Trophoblast cell (in vitro differentiated cells and primary cell): ENCODE measurements at regions not wholly inside any gene's neighbourhood (a gene's known extent, or its start where the extent isn't known, plus 50 kb on each side); places are given as distances from the start of the nearest gene placed in this dataset.

ENCODE experiments used
- DNase-seq, 2 donors: peaks; one replicate each; pipeline ENCODE4 v3.0.0-alpha.2; 2016
- H2AFZ ChIP-seq: 2 replicates; pipeline ENCODE4 v1.6.1; 2013; ENCODE audit warnings: low read length, moderate library complexity, mild to moderate bottlenecking; ENCODE audit not compliant: insufficient read depth, poor library complexity
- H2AK5ac ChIP-seq: 2 replicates; pipeline ENCODE4 v1.6.1; 2013; ENCODE audit warnings: mild to moderate bottlenecking, low read length
- H2BK120ac ChIP-seq: 2 replicates; pipeline ENCODE4 v1.6.1; 2013; ENCODE audit warnings: low read length, mild to moderate bottlenecking, moderate library complexity; ENCODE audit not compliant: insufficient read depth, poor library complexity
- H2BK12ac ChIP-seq: 2 replicates; pipeline ENCODE4 v1.6.1; 2013; ENCODE audit warnings: mild to moderate bottlenecking, low read length, moderate library complexity
- H2BK5ac ChIP-seq: 2 replicates; pipeline ENCODE4 v1.6.1; 2013; ENCODE audit warnings: low read length, low read depth, moderate library complexity, mild to moderate bottlenecking; ENCODE audit not compliant: poor library complexity
- H3K14ac ChIP-seq: 2 replicates; pipeline ENCODE4 v1.6.1; 2013; ENCODE audit warnings: mild to moderate bottlenecking, low read length
- H3K18ac ChIP-seq: 2 replicates; pipeline ENCODE4 v1.6.1; 2013; ENCODE audit warnings: mild to moderate bottlenecking, low read length
- H3K23ac ChIP-seq: 2 replicates; pipeline ENCODE4 v1.6.1; 2013; ENCODE audit warnings: low read length
- H3K27ac ChIP-seq: 2 replicates; pipeline ENCODE4 v1.5.1; 2013; ENCODE audit warnings: low read depth, mild to moderate bottlenecking, inconsistent platforms, low read length, moderate library complexity
- H3K27me3 ChIP-seq: 2 replicates; pipeline ENCODE4 v1.6.1; 2013; ENCODE audit warnings: inconsistent platforms, mild to moderate bottlenecking, low read length, moderate library complexity; ENCODE audit not compliant: insufficient read depth
- H3K36me3 ChIP-seq, 2 experiments: 1 replicate in 1 of 2; 2 replicates in 1 of 2; pipeline ENCODE4 v1.6.1; 2013; ENCODE audit warnings: low read length in 2 of 2, mild to moderate bottlenecking in 2 of 2, moderate library complexity in 1 of 2; ENCODE audit not compliant: insufficient read depth in 2 of 2, control insufficient read depth in 1 of 2
- H3K4ac ChIP-seq: 2 replicates; pipeline ENCODE4 v1.6.1; 2013; ENCODE audit warnings: low read depth, mild to moderate bottlenecking, low read length, moderate library complexity
- H3K4me1 ChIP-seq, 2 experiments: 1 replicate in 1 of 2; 2 replicates in 1 of 2; pipeline ENCODE4 v1.6.1; 2013; ENCODE audit warnings: low read length in 2 of 2, mild to moderate bottlenecking in 2 of 2, moderate library complexity in 1 of 2; ENCODE audit not compliant: insufficient read depth in 2 of 2, control insufficient read depth in 1 of 2
- H3K4me2 ChIP-seq: 2 replicates; pipeline ENCODE4 v1.6.1; 2013; ENCODE audit warnings: inconsistent platforms, mild to moderate bottlenecking, low read length, moderate library complexity
- H3K4me3 ChIP-seq: 2 replicates; pipeline ENCODE4 v1.5.1; 2013; ENCODE audit warnings: mild to moderate bottlenecking, low read depth, low read length, inconsistent platforms
- H3K79me1 ChIP-seq: one replicate; pipeline ENCODE4 v1.6.1; 2013; ENCODE audit warnings: low read length
- H3K79me2 ChIP-seq: 2 replicates; pipeline ENCODE4 v1.6.1; 2013; ENCODE audit warnings: low read length, mild to moderate bottlenecking; ENCODE audit not compliant: control insufficient read depth, insufficient read depth, poor library complexity
- H3K9ac ChIP-seq: 2 replicates; pipeline ENCODE4 v1.6.1; 2013; ENCODE audit warnings: mild to moderate bottlenecking, low read length
- H3K9me3 ChIP-seq: 2 replicates; pipeline ENCODE4 v1.6.1; 2013; ENCODE audit warnings: low read depth, mild to moderate bottlenecking, control low read depth, inconsistent platforms, low read length; ENCODE audit not compliant: insufficient read depth
- H4K12ac ChIP-seq: 2 replicates; pipeline ENCODE4 v1.6.1; 2013; ENCODE audit warnings: low read depth, mild to moderate bottlenecking, low read length, moderate library complexity
- H4K8ac ChIP-seq: 2 replicates; pipeline ENCODE4 v1.6.1; 2013; ENCODE audit warnings: low read depth, mild to moderate bottlenecking, low read length, moderate library complexity
- H4K91ac ChIP-seq: one replicate; pipeline ENCODE4 v1.6.1; 2013; ENCODE audit warnings: low read depth, mild to moderate bottlenecking, low read length, moderate library complexity
- WGBS: extraction: QIAGEN DNeasy Blood & Tissue Kit; methylation state at CpG from one replicate; pipeline ENCODE4 v1.1.7; 2013; ENCODE audit warnings: missing lambda C conversion rate; ENCODE audit not compliant: insufficient read length, insufficient coverage; ENCODE audit errors: extremely low coverage; 5-methylcytosine and 5-hydroxymethylcytosine counted together

- H2BK5ac ChIP-seq, result no peak overlapping the region
- no CpG with 5 or more reads among the region's 4 CpGs for WGBS
Observed at GRCh38 chr16:59305850-59306249, 571.7 kb upstream of the GOT2 start.

GRCh38 chr16:59296888-59297287, 562.8 kb upstream of the GOT2 start:
- Histone ChIP-seq H3K4me1 (no peaks in the 10 kb centered on the region), H2BK120ac (no peak overlapping the region), H4K12ac (no peak overlapping the region), H3K79me2 (no peaks in the 10 kb centered on the region), H3K27me3 (no peaks in the 10 kb centered on the region), H3K4ac (no peak overlapping the region), H3K23ac (no peak overlapping the region), H3K4me3 (no peak overlapping the region), H3K4me2 (no peak overlapping the region), H3K9ac (no peak overlapping the region), H3K27ac (no peak overlapping the region), H2AFZ (no peak overlapping the region), H3K79me1 (no peaks in the 10 kb centered on the region), H3K18ac (no peak overlapping the region), H3K36me3 (no peaks in the 10 kb centered on the region), H3K9me3 (no peaks in the 10 kb centered on the region), H2BK5ac (no peak overlapping the region), H2BK12ac (no peak overlapping the region), H4K8ac (no peak overlapping the region), H2AK5ac (no peak overlapping the region), H4K91ac (no peak overlapping the region), H3K14ac (no peak overlapping the region)
- WGBS, result no CpG with 5 or more reads among the region's 5 CpGs
- DNase-seq, result no peak

More at GRCh38 chr16:59305850-59306249, 571.7 kb upstream of the GOT2 start:
- Histone ChIP-seq H2BK120ac (no peak overlapping the region), H2AFZ (no peak overlapping the region), H3K4me1 (no peaks in the 10 kb centered on the region), H3K79me2 (no peaks in the 10 kb centered on the region), H3K27me3 (no peaks in the 10 kb centered on the region), H3K4me3 (no peak overlapping the region), H3K36me3 (no peaks in the 10 kb centered on the region), H4K8ac (no peak overlapping the region), H3K23ac (no peak overlapping the region), H3K9ac (no peak overlapping the region), H2BK12ac (no peak overlapping the region), H4K91ac (no peak overlapping the region), H3K27ac (no peak overlapping the region), H3K4ac (no peak overlapping the region), H3K18ac (no peak overlapping the region), H3K9me3 (no peaks in the 10 kb centered on the region), H3K79me1 (no peaks in the 10 kb centered on the region), H2AK5ac (no peak overlapping the region), H3K4me2 (no peak overlapping the region), H3K14ac (no peak overlapping the region), H4K12ac (no peak overlapping the region)
- no peak for DNase-seq

GRCh38 chr16:59295993-59296736, 562.0 kb upstream of the GOT2 start:
- H3K23ac ChIP-seq, result no peak overlapping the region
- H2BK120ac ChIP-seq, result no peak overlapping the region
- H3K9me3 ChIP-seq, result no peaks in the 10 kb centered on the region
- no peak overlapping the region for H3K9ac ChIP-seq
- no peak overlapping the region for H3K4me2 ChIP-seq
- no peak for DNase-seq
- H3K4me3 ChIP-seq, result no peak overlapping the region
- H3K18ac ChIP-seq, result no peak overlapping the region
- no peak overlapping the region for H2AK5ac ChIP-seq
- no peak overlapping the region for H4K12ac ChIP-seq
- no peak overlapping the region for H3K4ac ChIP-seq
- no CpG with 5 or more reads among the region's 5 CpGs for WGBS
- H3K36me3 ChIP-seq, result no peaks in the 10 kb centered on the region
- H3K79me1 ChIP-seq, result no peaks in the 10 kb centered on the region
- H2BK5ac ChIP-seq, result no peak overlapping the region
- no peak overlapping the region for H4K8ac ChIP-seq
- H2AFZ ChIP-seq, result no peak overlapping the region
- no peak overlapping the region for H3K27ac ChIP-seq
- H3K27me3 ChIP-seq, result no peaks in the 10 kb centered on the region
- H3K4me1 ChIP-seq, result no peaks in the 10 kb centered on the region
- H2BK12ac ChIP-seq, result no peak overlapping the region
- H3K14ac ChIP-seq, result no peak overlapping the region
- no peaks in the 10 kb centered on the region for H3K79me2 ChIP-seq
- no peak overlapping the region for H4K91ac ChIP-seq

GRCh38 chr16:59295474-59295873, 561.4 kb upstream of the GOT2 start:
- H3K4me3 ChIP-seq, result no peak overlapping the region
- H2AFZ ChIP-seq, result no peak overlapping the region
- H3K36me3 ChIP-seq, result no peaks in the 10 kb centered on the region
- H2BK12ac ChIP-seq, result no peak overlapping the region
- no peaks in the 10 kb centered on the region for H3K27me3 ChIP-seq
- no peak overlapping the region for H3K14ac ChIP-seq
- H3K9ac ChIP-seq, result no peak overlapping the region
- H3K4me2 ChIP-seq, result no peak overlapping the region
- no peak overlapping the region for H2BK5ac ChIP-seq
- no peak overlapping the region for H3K4ac ChIP-seq
- no peak overlapping the region for H4K12ac ChIP-seq
- DNase-seq, result no peak
- no peak overlapping the region for H4K91ac ChIP-seq
- H3K9me3 ChIP-seq, result no peaks in the 10 kb centered on the region
- no peak overlapping the region for H3K18ac ChIP-seq
- no peaks in the 10 kb centered on the region for H3K79me1 ChIP-seq
- H3K79me2 ChIP-seq, result no peaks in the 10 kb centered on the region
- H2BK120ac ChIP-seq, result no peak overlapping the region
- no peak overlapping the region for H3K23ac ChIP-seq
- no peaks in the 10 kb centered on the region for H3K4me1 ChIP-seq
- no peak overlapping the region for H4K8ac ChIP-seq
- H2AK5ac ChIP-seq, result no peak overlapping the region
- H3K27ac ChIP-seq, result no peak overlapping the region
